Amniotic epithelial cell (primary cell): ENCODE measurements at regions not wholly inside any gene's neighbourhood (a gene's known extent, or its start where the extent isn't known, plus 50 kb on each side); places are given as distances from the start of the nearest gene placed in this dataset.

Experiments used
- DNase-seq: peaks from one replicate; pipeline ENCODE4 v3.0.0-alpha.2; 2010; ENCODE audit warnings: low read depth

DNA sequence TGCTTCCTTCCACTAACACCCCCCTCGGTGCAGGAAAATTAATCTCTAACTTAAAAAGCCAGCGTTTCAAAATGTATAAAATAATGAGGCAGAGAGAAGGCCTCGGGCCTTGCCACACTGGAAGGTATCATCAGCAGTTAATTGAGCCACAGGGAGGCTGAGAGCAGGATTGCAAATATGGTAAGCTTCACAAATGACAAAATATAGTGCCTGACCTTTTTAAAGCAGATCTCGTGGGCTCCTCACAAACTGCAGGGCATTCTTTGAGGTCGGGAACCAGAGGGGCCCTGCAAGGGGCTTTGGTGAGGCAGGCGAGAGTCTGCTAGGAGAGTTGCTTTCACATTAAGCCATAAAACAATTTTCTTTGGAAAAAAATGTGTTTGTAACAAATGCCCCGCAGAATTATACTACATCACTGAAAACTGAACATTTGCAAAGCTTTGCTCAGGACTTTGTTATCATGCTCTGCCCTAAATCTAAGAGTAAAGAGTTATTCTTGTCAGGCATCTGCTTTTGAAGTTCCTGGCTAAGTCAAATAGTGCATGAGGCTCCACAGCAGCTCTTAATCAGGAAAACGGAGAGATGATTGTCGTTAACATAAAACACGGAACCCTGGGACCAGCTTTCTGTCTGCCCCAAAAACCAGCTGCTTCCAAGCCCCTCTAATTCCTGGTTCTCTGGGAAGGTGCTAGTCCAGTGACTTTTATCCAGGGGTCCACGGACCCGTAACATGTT, 61.4 kb upstream of the SYT13 start:
- DNase-seq: no peak

DNA sequence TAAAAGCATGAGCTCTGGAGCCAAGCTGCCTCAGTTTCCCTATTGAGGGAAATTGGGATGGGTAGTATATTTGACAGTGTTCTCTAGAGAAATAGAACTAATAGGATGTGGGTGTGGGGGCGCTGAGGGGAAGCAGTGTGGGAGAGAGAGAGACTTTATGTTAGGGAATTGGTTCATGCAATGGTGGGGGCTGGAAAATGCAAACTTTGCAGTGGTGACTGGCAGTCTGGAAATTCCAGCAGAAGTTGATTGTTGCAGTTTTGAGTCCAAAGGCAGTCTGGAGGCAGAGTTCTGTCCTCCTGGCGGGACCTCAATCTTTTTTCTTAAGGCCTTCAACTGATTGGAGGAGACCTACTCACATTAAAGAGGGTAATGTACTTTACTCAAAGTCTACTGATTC, 59.4 kb upstream of the SYT13 start:
- no peak for DNase-seq

DNA sequence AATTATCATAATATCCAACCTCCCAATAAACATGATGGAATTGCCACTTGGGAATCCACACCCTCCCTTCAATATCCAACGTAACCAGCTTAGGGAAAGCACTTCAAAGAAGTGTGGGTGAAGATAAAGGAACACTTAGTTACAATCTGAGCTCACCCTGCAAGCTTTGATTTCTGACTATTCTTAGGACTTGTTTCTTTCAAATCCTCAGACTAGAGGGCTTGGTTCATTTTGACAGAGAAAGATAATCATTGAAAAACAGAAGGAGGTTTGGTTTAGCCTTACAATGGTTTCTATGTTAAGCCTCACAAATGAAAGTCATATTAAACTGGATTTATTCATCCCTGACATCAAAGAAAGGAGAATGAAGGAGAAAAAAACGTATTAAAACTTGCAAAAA, 57.9 kb upstream of the SYT13 start:
- no peak for DNase-seq

DNA sequence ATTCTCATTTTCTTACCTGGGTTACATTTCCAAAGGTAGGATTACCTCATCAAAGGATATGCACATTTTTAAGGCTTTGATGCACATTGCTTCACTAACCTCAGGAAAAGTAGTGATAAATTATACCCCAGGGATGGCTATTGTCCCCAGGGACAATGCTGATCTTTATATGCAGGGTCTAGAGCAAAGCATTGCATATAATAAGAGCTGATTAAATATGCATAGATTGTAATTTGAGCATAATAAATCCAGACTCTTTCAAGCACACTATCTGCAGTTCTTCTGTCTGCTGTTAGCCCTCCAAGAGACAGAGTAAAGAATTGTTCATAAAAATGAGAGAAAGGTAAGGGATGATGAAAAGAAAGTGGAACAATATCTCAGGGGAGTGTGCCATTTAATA, 57.3 kb upstream of the SYT13 start:
- no peak for DNase-seq

DNA sequence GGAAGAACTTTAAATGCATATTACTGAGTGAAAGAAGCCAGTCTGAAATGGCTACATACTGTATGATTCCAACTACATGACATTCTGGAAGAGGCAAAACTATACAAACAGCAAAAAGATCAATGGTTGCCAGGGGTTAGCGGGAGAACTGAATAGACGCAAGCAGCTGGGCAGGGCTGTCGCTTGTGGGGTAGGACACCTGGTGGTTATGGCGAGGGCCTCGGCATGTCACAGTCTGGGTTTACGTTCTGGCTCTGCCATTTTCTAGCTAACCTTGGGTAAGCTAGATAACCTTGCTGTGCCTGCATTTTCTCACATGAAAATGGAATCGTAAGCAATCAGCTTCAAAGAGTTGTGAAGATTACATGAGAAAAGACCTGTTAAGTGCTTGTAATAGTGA, 55.2 kb upstream of the SYT13 start:
- no peak for DNase-seq

DNA sequence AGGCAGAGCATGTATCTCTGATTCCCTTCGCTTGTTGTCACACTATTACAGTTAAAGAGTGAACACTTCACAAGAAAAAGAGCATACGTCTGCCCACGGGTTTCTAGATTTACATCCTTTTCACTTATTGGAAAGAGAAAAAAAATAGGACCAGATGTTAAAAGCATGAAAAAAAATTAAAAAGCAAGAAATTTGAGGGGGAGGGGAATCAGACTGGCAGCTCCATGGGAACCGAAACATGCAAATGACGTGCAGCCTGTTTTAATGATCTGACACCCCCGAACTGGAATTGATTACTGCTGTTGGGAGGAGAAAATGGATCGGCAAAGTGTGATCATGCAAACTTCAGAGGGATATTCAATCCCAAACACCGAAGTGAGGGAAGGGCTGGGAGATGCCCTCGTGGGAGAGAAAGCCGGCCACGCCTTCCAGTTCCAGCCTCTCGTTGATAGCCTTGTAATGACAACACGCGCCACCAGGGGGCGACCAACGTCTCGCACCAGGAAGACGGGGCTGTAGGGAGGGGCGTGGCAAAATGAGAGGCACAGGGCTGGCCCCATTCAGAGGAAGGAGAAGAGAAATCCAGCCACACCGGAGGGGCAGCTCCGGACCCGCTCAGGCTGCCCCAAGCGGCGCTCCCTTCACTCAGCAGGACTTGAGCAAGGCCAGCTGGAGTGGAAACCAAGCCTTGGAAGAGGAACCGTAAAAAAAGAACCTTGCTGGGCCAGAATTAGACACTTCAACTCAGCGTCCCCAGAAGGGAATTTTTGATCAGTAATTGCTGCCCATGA, 53.8 kb upstream of the SYT13 start:
- peak; percentile 62 for DNase-seq

DNA sequence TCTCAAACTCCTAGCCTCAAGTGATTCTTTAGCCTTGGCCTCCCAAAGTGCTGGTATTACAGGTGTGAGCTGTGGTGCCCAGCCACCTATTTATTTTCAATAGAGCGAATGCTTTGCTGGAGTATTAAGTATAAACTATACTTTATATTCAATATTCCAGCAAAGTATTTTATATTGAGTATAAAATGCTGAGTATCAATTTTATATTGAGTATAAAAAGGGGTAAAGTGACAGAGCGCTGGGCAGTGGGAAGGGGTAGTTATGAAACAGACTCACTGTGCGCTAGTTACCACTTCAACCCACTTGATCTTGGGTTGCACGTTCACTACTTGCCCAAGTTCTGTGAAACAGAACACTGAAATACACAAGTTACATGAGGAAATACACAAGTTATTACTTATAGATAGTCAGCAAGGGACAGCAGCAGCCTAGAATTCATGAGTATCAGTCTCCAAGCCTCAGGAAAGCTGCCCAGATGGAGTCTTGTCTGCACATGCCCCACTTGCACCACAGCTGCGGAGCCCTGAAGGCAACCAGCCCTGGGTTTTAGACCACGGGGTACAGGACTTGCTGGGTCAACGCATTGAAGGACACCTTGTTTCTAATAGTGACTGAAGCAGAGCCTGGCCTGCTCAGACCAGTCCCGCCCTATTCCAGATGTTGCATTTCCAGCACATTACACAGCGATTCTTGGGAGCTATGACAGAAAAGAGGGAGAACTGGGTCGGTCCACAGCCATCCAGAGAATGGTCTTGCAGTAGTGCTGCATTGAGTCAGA, 51.6 kb upstream of the SYT13 start:
- no peak for DNase-seq

DNA sequence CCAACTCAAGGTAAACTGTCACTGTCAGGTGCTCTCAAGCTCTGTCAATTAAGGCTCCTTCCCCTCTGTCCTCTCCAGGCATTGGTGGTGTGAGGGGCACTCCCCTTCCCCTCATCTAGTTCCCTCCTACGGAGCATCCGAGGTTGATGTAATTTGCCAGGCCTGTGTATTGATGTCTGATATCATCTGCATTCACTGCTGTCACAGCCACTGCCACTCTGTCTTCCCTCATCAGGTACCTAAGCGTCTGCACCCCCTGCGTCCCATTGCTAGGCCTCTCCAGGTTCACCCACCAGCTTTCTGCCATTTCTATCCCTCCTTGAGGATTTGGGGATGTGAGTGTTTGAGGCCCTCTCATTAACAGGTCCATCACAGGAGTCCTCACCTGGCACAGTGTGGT, 50.0 kb upstream of the SYT13 start:
- DNase-seq: no peak
